ENCODE measurements at regions not wholly inside any gene's neighbourhood (a gene's known extent, or its start where the extent isn't known, plus 50 kb on each side); places are given as distances from the start of the nearest gene placed in this dataset.

- no peak for TF ChIP-seq EP300 (IDR thresholded peaks at IDR 0.05)
- TF ChIP-seq POLR2AphosphoS5 (IDR thresholded peaks at IDR 0.05), result no peak
- no peak for TF ChIP-seq CTCF (IDR thresholded peaks at IDR 0.05)
- TF ChIP-seq POLR2A (IDR thresholded peaks at IDR 0.05), result no peak
Observed at GRCh38 chr4:13081830-13082229, 402.3 kb downstream of the RAB28 start.
